ENCODE measurements at regions not wholly inside any gene's neighbourhood (a gene's known extent, or its start where the extent isn't known, plus 50 kb on each side); places are given as distances from the start of the nearest gene placed in this dataset.

GRCh38 chr1:168822911-168823310, 93.9 kb upstream of the DPT start:
- DNase-seq: no peak
- no peaks in the 10 kb centered on the region for H3K27me3 ChIP-seq
- peaks cover 0 to 22% (median 12%) of the 10 kb centered on the region in 9 donors for H3K4me1 ChIP-seq
- intact Hi-C loops (cut with DNase I): loop anchor here in 3 of 10 donors (5.0 to 10.0 kb wide), 3 partner anchors 51 to 188 kb away; no protein-coding TSS in a partner anchor
- no peak overlapping the region for H3K27ac ChIP-seq
- WGBS, 2 donors: 34 to 43% methylated on average over 2 of the region's 2 CpGs
- no peaks in the 10 kb centered on the region for H3K9me3 ChIP-seq
- no peaks in the 10 kb centered on the region for H3K36me3 ChIP-seq
- TF ChIP-seq CTCF (IDR thresholded peaks at IDR 0.05): no peak
- peak in 5 of 8 donors; percentile 43 to 65 (median 50) for ATAC-seq
- no peak overlapping the region for H3K4me3 ChIP-seq

- TF ChIP-seq CTCF (IDR thresholded peaks at IDR 0.05): no peak
- Histone ChIP-seq H3K27ac (peak overlapping the region in 4 of 10 donors; percentile 13 to 54 (median 42)), H3K9me3 (no peaks in the 10 kb centered on the region), H3K4me3 (no peak overlapping the region), H3K36me3 (no peaks in the 10 kb centered on the region), H3K4me1 (peaks cover 0 to 22% (median 12%) of the 10 kb centered on the region in 9 donors), H3K27me3 (no peaks in the 10 kb centered on the region)
- DNase-seq (peak in 1 of 2 donors; percentile 6), ATAC-seq (peak; percentile 17 to 98 (median 87))
- intact Hi-C loops (cut with DNase I): loop anchor here in 3 of 10 donors (5.0 to 10.0 kb wide), 3 partner anchors 52 to 189 kb away; no protein-coding TSS in a partner anchor
- 49 to 71% methylated on average over 4 of the region's 4 CpGs for WGBS, 2 donors
These were observed 95.0 kb upstream of the DPT start for GRCh38 chr1:168823988-168824387.

GRCh38 chr1:168824418-168825065, 95.5 kb upstream of the DPT start:
- peaks cover 0 to 23% (median 12%) of the 10 kb centered on the region in 9 donors for H3K4me1 ChIP-seq
- H3K27me3 ChIP-seq: no peaks in the 10 kb centered on the region
- 88 to 89% methylated on average over 2 of the region's 2 CpGs for WGBS, 2 donors
- H3K4me3 ChIP-seq: no peak overlapping the region
- H3K9me3 ChIP-seq: no peaks in the 10 kb centered on the region
- H3K27ac ChIP-seq: peak overlapping the region in 4 of 10 donors; percentile 13 to 54 (median 42)
- DNase-seq (no peak), ATAC-seq (peak in 6 of 8 donors; percentile 27 to 69 (median 47))
- intact Hi-C loops (cut with DNase I): loop anchor here in 3 of 10 donors (5.0 to 10.0 kb wide), 3 partner anchors 52 to 190 kb away; no protein-coding TSS in a partner anchor
- TF ChIP-seq CTCF (IDR thresholded peaks at IDR 0.05): no peak
- H3K36me3 ChIP-seq: no peaks in the 10 kb centered on the region

GRCh38 chr1:168825129-168825528, 96.1 kb upstream of the DPT start:
- no peak overlapping the region for H3K27ac ChIP-seq
- no peaks in the 10 kb centered on the region for H3K9me3 ChIP-seq
- DNase-seq (no peak), ATAC-seq (no peak)
- H3K4me1 ChIP-seq: peaks cover 0 to 29% (median 12%) of the 10 kb centered on the region in 9 donors
- intact Hi-C loops (cut with DNase I): loop anchor here in 2 of 10 donors (10.0 kb wide), 2 partner anchors 90 to 190 kb away; no protein-coding TSS in a partner anchor
- H3K27me3 ChIP-seq: no peaks in the 10 kb centered on the region
- no peak overlapping the region for H3K4me3 ChIP-seq
- TF ChIP-seq CTCF (IDR thresholded peaks at IDR 0.05): no peak
- H3K36me3 ChIP-seq: no peaks in the 10 kb centered on the region
- 43 to 47% methylated on average over 1 of the region's 1 CpG for WGBS, 2 donors

All from heart right ventricle (tissue), 16 donors.